NCI-H748 (cell line): ENCODE measurements at regions not wholly inside any gene's neighbourhood (a gene's known extent, or its start where the extent isn't known, plus 50 kb on each side); places are given as distances from the start of the nearest gene placed in this dataset.
"Not testable (repeated sequence)": the region's sequence is repeated elsewhere in the genome, so short reads cannot be mapped to it uniquely, and the experiment has no call there.

Source experiments
- DNase-seq: peaks from one replicate; lab custom pipeline; 2025; ENCODE audit not compliant: unreplicated experiment; lab: John Stamatoyannopoulos, UW

DNA sequence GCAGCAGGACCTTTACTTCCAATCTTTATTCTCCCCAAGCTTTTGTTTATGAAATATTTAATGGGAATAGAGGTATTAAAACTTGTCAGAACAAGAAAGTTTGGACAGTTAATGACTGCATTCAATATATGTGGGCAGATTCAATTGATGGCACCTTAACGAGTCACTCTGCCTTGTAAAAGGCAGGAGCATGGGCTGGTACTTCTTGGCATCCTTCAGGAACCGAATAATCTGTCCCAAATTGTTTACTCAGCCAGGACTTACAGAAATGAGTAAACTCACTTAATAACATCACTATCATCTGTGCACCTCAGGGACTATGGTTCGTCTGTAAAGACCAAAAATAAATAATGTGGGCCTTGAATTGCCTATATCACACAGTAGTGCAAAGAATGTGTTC lies 1280.3 kb upstream of the TMEFF2 start:
- no peak for DNase-seq

DNA sequence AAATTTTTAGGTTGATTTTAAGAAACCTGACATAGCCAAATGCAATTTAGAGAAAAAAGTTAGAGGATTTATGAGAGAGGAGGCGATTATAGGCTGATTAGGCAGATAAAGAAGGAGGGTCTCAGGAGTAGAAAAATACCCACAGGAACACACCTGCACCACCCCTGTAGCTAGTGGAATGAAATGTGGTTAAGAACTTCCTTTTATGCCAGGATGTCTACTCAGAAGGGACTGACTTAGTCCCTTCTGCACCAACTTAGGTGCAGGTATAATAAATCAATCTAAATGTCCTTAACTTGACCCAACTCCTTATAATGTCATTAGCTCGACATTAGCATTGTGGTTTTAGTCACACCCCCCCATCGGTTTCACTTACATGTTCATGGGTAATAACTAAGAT lies 1274.5 kb upstream of the TMEFF2 start:
- no peak for DNase-seq

GRCh38 chr2:193467276-193467987 lies 1272.7 kb upstream of the TMEFF2 start:
- no peak for DNase-seq

- DNase-seq: no peak
Observed at GRCh38 chr2:193463011-193463410, 1268.3 kb upstream of the TMEFF2 start.

GRCh38 chr2:193462411-193462810 lies 1267.7 kb upstream of the TMEFF2 start:
- no peak for DNase-seq

DNA sequence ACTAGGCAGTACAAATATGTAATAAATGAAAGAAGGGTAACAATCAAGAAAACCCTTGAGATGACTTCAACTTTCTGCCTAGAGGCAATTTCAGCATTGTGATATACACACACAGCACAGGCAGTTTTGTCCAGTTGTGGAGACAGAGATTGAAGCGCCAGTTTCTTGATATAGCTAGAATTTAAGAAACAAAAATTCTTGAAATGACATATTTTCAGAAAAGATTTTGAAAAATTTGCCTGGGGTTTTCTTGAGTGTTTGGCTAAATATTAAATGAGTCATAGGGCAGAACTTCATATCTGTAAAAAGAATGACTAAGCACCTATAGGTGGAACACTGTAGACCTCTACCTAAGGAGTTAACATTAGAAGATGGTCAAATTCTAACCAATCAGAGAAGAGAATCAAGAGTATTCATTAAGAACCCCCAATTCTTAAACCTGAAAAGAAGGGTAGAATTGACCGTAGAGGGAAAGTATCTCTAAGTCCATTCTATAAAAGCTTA lies 1266.8 kb upstream of the TMEFF2 start:
- DNase-seq: no peak

- DNase-seq: no peak
Observed at GRCh38 chr2:193446967-193447366, 1252.2 kb upstream of the TMEFF2 start.

GRCh38 chr2:193442293-193442692 lies 1247.6 kb upstream of the TMEFF2 start:
- DNase-seq: no peak

DNA sequence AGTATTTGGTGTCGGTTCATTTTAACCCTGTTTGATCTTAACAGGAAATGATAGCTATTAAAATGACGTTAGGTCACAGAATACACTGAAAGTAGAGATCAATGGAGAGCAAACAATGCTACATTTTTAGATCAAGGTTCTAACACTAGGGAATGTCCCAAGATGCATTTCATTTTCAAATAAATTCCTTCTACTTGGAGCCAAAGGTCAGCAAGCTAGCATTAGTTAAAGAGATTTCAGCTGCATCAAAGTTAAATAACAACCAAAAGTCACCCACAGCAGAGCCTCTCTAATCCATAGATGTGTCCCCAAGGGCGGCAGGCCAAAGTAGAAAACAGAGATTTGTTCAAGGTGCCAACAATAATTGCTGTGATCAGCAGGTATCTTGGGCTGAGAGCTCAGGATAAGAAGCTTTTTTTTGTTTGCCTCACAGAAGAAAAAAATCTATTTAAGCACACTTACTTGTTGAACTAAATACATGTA lies 1233.6 kb upstream of the TMEFF2 start:
- DNase-seq: peak; percentile 33

DNA sequence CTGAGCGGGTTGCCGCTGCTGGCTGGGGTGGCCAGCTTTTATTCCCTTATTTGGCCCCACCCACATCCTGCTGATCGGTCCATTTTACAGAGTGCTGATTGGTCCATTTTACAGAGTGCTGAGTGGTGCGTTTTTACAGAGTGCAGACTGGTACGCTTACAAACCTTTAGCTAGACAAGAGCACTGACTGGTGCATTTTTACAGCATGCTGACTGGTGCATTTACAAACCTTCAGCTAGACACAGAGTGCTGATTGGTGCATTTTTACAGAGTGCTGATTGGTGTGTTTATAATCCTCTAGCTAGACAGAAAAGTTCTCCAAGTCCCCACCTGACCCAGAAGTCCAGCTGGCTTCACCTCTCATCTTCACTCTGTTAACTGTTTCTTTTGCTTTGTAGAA lies 1217.6 kb upstream of the TMEFF2 start:
- not testable (repeated sequence) for DNase-seq

GRCh38 chr2:193409951-193410350 lies 1215.2 kb upstream of the TMEFF2 start:
- no peak for DNase-seq

DNA sequence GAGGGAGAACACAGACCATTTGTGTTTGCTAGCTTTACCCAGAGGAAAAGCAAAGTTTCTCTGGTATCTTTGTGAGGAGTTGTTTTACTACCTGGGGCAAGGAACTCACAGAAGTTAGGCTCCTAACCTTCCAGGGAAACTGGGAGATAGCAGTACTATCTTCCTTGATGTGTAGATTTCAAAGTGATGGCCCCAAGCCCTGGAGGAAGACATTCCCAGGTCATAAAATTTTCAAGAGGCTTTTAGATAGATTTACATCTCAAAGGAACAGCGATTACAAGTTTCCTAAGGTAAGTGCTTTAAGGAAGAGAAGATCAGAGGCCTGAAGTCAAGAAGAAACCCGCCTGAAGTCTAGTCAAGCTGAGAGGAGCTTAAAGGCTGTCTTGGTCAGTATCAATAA lies 1187.8 kb upstream of the TMEFF2 start:
- DNase-seq: no peak

- DNase-seq: no peak
Observed at GRCh38 chr2:193377789-193378188, 1183.1 kb upstream of the TMEFF2 start.

GRCh38 chr2:193373120-193373519 lies 1178.4 kb upstream of the TMEFF2 start:
- no peak for DNase-seq

GRCh38 chr2:193371200-193371599 lies 1176.5 kb upstream of the TMEFF2 start:
- DNase-seq: no peak

- DNase-seq: no peak
Observed at GRCh38 chr2:193368615-193369014, 1173.9 kb upstream of the TMEFF2 start.

DNA sequence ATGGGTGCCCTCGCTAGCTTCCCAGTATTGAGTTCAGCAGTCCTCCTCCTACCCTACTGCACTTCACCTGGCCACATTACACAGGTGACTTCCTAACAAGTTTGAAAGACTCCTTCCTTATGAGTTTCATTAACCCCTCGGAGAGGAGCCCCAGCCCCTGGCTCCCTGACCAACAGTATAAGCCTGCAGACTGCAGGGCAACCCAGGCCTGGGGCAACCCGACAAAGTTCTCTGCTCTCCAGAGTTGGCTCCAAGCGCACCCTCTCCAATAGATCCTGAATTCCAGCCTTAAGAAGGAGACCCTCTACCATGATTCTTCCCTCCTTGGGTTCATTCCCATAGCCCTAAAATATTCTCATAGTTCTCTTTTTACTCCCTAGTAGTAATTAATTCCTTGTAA lies 1162.8 kb upstream of the TMEFF2 start:
- no peak for DNase-seq

DNA sequence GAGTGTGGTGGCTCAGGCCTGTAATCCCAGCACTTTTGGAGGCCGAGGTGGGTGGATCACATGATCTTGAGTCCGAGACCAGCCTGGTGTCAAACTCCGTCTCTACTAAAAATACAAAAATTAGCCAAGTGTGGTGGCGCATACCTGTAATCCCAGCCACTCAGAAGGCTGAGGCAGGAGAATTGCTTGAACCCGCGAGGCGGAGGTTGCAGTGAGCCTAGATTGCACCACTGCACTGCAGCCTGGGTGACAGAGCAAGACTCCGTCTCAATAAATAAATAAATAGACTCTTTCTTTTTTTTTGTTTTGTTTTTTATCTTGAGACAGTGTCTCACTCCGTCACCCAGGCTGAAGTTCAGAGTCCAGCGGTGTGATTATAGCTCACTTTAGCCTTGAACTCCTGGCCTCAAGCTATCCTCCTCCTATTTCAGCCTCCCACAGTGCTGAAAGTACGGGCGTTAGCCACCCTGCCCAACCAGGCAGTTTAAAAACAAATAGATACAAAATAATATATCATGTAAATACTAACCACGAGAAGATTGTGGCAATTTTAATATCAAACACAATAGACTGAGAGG lies 1158.0 kb upstream of the TMEFF2 start:
- not testable (repeated sequence) for DNase-seq

- DNase-seq: no peak
Observed at GRCh38 chr2:193350509-193350908, 1155.8 kb upstream of the TMEFF2 start.

- no peak for DNase-seq
Observed at GRCh38 chr2:193349642-193350041, 1154.9 kb upstream of the TMEFF2 start.

DNA sequence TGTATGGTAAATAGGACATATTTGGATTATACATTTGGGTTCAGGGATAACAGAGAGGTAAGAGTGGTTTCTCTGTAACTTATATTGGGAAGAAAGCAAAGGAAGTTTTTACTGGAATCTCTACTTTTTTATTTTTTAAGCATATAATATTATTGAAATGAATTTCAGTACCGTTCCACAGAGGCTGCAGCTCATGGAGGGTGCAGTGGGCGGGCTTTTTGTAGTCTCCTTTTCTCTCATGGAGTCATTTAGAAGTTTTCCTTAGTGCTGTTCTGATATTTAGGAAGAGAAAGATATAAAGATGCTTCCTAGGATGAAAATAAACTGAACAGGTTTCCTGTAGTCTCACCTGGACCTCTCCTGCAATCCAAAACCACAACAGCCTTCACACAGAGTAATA lies 1153.3 kb upstream of the TMEFF2 start:
- DNase-seq: no peak

DNA sequence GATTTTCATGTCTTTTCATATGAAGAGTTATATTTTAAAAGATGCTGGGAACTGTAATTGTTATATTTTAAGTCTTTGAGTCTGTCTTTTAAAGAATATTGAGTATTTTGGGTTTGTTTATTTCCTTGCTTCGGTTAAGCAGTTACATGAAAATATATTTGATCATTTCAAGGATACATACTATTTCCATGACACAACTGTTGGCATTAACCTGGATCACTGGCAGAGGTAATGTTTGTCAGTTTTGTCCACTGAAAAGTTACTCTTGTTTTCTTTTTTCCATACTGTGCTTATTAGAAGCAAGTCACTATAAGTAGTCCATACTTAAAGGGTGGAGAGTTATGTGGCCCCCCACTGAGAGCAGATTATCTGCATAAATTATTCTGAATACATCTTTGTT lies 1142.0 kb upstream of the TMEFF2 start:
- DNase-seq: no peak

DNA sequence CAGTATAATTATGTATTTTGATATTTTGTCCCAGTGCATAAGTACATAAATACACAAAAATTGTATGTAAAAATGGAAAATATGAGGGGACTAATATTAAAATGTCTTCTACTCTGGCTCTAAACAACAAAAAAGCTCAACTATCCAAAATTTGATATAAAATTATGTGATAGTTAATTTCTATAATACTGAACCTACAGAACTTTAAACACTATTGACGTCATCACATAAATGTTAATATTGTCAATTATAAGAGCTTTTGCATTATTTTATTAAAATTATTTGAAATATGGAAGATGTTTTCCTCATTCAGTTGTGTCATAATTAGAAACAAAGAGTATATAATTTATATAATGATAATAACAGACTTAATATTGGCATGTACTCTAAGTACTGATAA lies 1139.7 kb upstream of the TMEFF2 start:
- no peak for DNase-seq
